ENCODE measurements at regions not wholly inside any gene's neighbourhood (a gene's known extent, or its start where the extent isn't known, plus 50 kb on each side); places are given as distances from the start of the nearest gene placed in this dataset.

- no peak overlapping the region for H3K27ac ChIP-seq (ENCODE audit: low read depth in 1 of 2, low read length in 2 of 2)
- H3K9ac ChIP-seq (ENCODE audit: low read depth in 1 of 2, low read length in 2 of 2): no peak overlapping the region
- DNase-seq (ENCODE audit: low spot score): no peak
- no peaks in the 10 kb centered on the region for H3K9me3 ChIP-seq (ENCODE audit: control insufficient read depth in 4 of 4, low read length in 3 of 4)
- no peaks in the 10 kb centered on the region for H3K36me3 ChIP-seq (ENCODE audit: control insufficient read depth in 4 of 4, insufficient read depth in 3 of 4, low read depth in 1 of 4, low read length in 3 of 4)
- H3K4me1 ChIP-seq (ENCODE audit: control insufficient read depth in 4 of 4, insufficient read depth in 4 of 4, low read length in 3 of 4): no peaks in the 10 kb centered on the region
- H3K27me3 ChIP-seq (ENCODE audit: control insufficient read depth in 4 of 4, insufficient read depth in 4 of 4, low read length in 3 of 4): no peaks in the 10 kb centered on the region
- no peak for TF ChIP-seq RXRA (IDR thresholded peaks at IDR 0.05)
- TF ChIP-seq MAX (IDR thresholded peaks at IDR 0.05): no peak
- no peak for TF ChIP-seq FOXA2 (IDR thresholded peaks at IDR 0.05)
- no peak for TF ChIP-seq TAF1 (conservative IDR thresholded peaks at IDR 0.05)
- TF ChIP-seq RAD21 (IDR thresholded peaks at IDR 0.05): no peak
- TF ChIP-seq HNF4G (IDR thresholded peaks at IDR 0.05): no peak
- no peak for TF ChIP-seq GABPA (IDR thresholded peaks at IDR 0.05 in 1 of 2, conservative IDR thresholded peaks at IDR 0.05 in 1 of 2)
- TF ChIP-seq REST (IDR thresholded peaks at IDR 0.05): no peak
- no peak for TF ChIP-seq HNF4A (conservative IDR thresholded peaks at IDR 0.05)
- no peak for TF ChIP-seq SP1 (IDR thresholded peaks at IDR 0.05)
- TF ChIP-seq CTCF (IDR thresholded peaks at IDR 0.05; ENCODE audit: low read depth, low read length, missing input control): no peak
- no peak for TF ChIP-seq NR2F2 (IDR thresholded peaks at IDR 0.05)
- no peak for TF ChIP-seq EGR1 (IDR thresholded peaks at IDR 0.05; ENCODE audit: low read depth in 2 of 2)
- no peak for TF ChIP-seq JUND (IDR thresholded peaks at IDR 0.05)
- no peak for TF ChIP-seq ZBTB33 (IDR thresholded peaks at IDR 0.05)
- TF ChIP-seq ATF3 (IDR thresholded peaks at IDR 0.05): no peak
- TF ChIP-seq FOXA1 (IDR thresholded peaks at IDR 0.05): no peak
- 67% methylated on average over 1 of the region's 1 CpG for WGBS
- H3K4me3 ChIP-seq (ENCODE audit: low read depth in 1 of 3, low read length in 3 of 3): no peak overlapping the region
Observed at GRCh38 chr7:22584179-22584578, 84.2 kb upstream of the STEAP1B start.

All from liver (tissue), 8 donors.